ENCODE measurements at regions not wholly inside any gene's neighbourhood (a gene's known extent, or its start where the extent isn't known, plus 50 kb on each side); places are given as distances from the start of the nearest gene placed in this dataset.

- no peak for TF ChIP-seq CTCF (IDR thresholded peaks at IDR 0.05; ENCODE audit: low read depth, low read length, poor library complexity, severe bottlenecking)
- TF ChIP-seq EZH2phosphoT487 (IDR thresholded peaks at IDR 0.05; ENCODE audit: borderline replicate concordance, low read length) = no peak
Measured at GRCh38 chr14:87152693-87153092, 840.3 kb downstream of the GALC start.
